K562 (cell line): ENCODE measurements at regions not wholly inside any gene's neighbourhood (a gene's known extent, or its start where the extent isn't known, plus 50 kb on each side); places are given as distances from the start of the nearest gene placed in this dataset.

ENCODE experiments used
- ATAC-seq: fragments of 200-7000 bp; cut with Tn5 transposase; 3 replicates; pipeline ENCODE4 v1.9.1; 2020; ENCODE audit warnings: moderate library complexity
- BruUV-seq: library from RNA; stranded (reverse); fragments of 400-500 nt; replicated peaks from 2 replicates; lab custom pipeline; 2021; lab: Mats Ljungman, UMichigan
- CTCF ChIA-PET: fragments of 300-600 bp; formaldehyde crosslinking; extraction: SDS; loops from one replicate; lab custom pipeline; 2021; ENCODE audit warnings: low intra/inter-chr PET ratio; lab: Yijun Ruan, JAX
- POLR2A ChIA-PET: fragments of 300-600, 350-650 bp; sonication (Branson Sonifier 250); formaldehyde crosslinking; extraction: SDS; loops from one replicate; lab custom pipeline; 2021; ENCODE audit warnings: antibody characterized with exemption, inconsistent platforms; lab: Yijun Ruan, JAX
- DNase-seq, 4 experiments: peaks; one replicate each; pipeline versions ENCODE4 v3.0.0 to v3.0.0-alpha.2; 2011 to 2018; ENCODE audit warnings: low spot score in 3 of 4, mixed read lengths in 3 of 4; ENCODE audit errors: extremely low read depth in 1 of 4
- FAIRE-seq: peaks from 2 replicates; lab custom pipeline; 2011; peaks lifted over from hg19 to GRCh38; lab: Jason Lieb, UNC
- H2AFZ ChIP-seq: 2 replicates; pipeline ENCODE4 v1.6.0; 2011; ENCODE audit warnings: low read depth, low read length, control low read depth, inconsistent platforms
- H3K27ac ChIP-seq: fragments of 200-600 bp; 3 replicates; pipeline ENCODE4 v1.8.0; 2011; ENCODE audit warnings: low read depth, mild to moderate bottlenecking, control low read depth, inconsistent platforms, low read length, moderate library complexity, mixed read lengths; ENCODE audit errors: extremely low read depth
- H3K27me3 ChIP-seq, 2 experiments: fragments of 300-600 bp in 1 of 2; 2 replicates in 1 of 2; 3 replicates in 1 of 2; pipeline versions ENCODE4 v1.6.0 to v1.8.0; 2011; ENCODE audit warnings: inconsistent platforms in 2 of 2, low read length in 2 of 2, mild to moderate bottlenecking in 1 of 2, mixed read lengths in 1 of 2, moderate library complexity in 1 of 2; ENCODE audit not compliant: control insufficient read depth in 2 of 2, insufficient read depth in 2 of 2
- H3K36me3 ChIP-seq: fragments of 300-600 bp; 3 replicates; pipeline ENCODE4 v1.8.0; 2011; ENCODE audit warnings: mild to moderate bottlenecking, low read length, inconsistent platforms; ENCODE audit not compliant: control insufficient read depth, insufficient read depth
- H3K4me1 ChIP-seq, 2 experiments: fragments of 200-600 bp in 1 of 2; replicated peaks in 1 of 2; 2 replicates in 1 of 2; 3 replicates in 1 of 2; pipeline versions ENCODE4 v1.5.1 to v1.8.0; 2011; ENCODE audit warnings: inconsistent platforms in 2 of 2, low read length in 2 of 2, mild to moderate bottlenecking in 1 of 2, mixed read lengths in 1 of 2, moderate library complexity in 1 of 2; ENCODE audit not compliant: control insufficient read depth in 2 of 2, insufficient read depth in 2 of 2
- H3K4me2 ChIP-seq: 2 replicates; pipeline ENCODE4 v1.6.1; 2011; ENCODE audit warnings: low read length, control low read depth, inconsistent platforms, mixed read lengths; ENCODE audit not compliant: insufficient read depth
- H3K4me3 ChIP-seq: fragments of 200-600 bp; sonication (generic), shearing (Covaris generic); 2 replicates; pipeline ENCODE4 v1.5.1; 2016; ENCODE audit warnings: control low read depth, inconsistent platforms
- H3K79me2 ChIP-seq: fragments of 200-600 bp; 3 replicates; pipeline ENCODE4 v1.8.0; 2011; ENCODE audit warnings: low read length, inconsistent platforms; ENCODE audit not compliant: control insufficient read depth, insufficient read depth
- H3K9ac ChIP-seq, 2 experiments: 2 replicates each; pipeline versions ENCODE4 v1.6.0 to v1.6.1; 2011; ENCODE audit warnings: low read depth in 2 of 2, low read length in 2 of 2, control low read depth in 1 of 2, inconsistent platforms in 1 of 2, mild to moderate bottlenecking in 1 of 2, mixed read lengths in 1 of 2; ENCODE audit not compliant: insufficient read depth in 1 of 2
- H3K9me1 ChIP-seq: one replicate; pipeline ENCODE4 v1.6.0; 2011; ENCODE audit warnings: inconsistent platforms, mild to moderate bottlenecking, low read length, moderate library complexity; ENCODE audit not compliant: control insufficient read depth, insufficient read depth
- H3K9me3 ChIP-seq: replicated peaks from 2 replicates; pipeline ENCODE4 v1.5.1; 2011; ENCODE audit warnings: low read depth, low read length, inconsistent platforms; ENCODE audit not compliant: control insufficient read depth, insufficient read depth
- H4K20me1 ChIP-seq: replicated peaks from 2 replicates; pipeline ENCODE4 v1.6.1; 2011; ENCODE audit warnings: low read length, inconsistent platforms, mixed read lengths; ENCODE audit not compliant: control insufficient read depth, insufficient read depth
- NCOR1 ChIP-seq: fragments of 450-650 bp; IDR thresholded peaks from 2 replicates; pipeline ENCODE4 v1.6.1; 2016; ENCODE audit warnings: mild to moderate bottlenecking, moderate library complexity
- PHB2 ChIP-seq: fragments of 450-650 bp; IDR thresholded peaks from 2 replicates; pipeline ENCODE4 v1.6.1; 2017; ENCODE audit warnings: low read depth
- POLR3G ChIP-seq: IDR thresholded peaks from 2 replicates; pipeline ENCODE4 v1.6.1; 2011; ENCODE audit not compliant: insufficient read length, insufficient replicate concordance; ENCODE audit errors: extremely low read depth
- PREB ChIP-seq: sonication (generic); formaldehyde crosslinking; IDR thresholded peaks from 2 replicates; pipeline ENCODE4 v1.8.1; 2023; ENCODE audit warnings: mild to moderate bottlenecking, missing genetic modification reagents
- RCOR1 ChIP-seq, 2 experiments: IDR thresholded peaks; 2 replicates each; pipeline ENCODE4 v1.6.1; 2012; ENCODE audit warnings: low read depth in 2 of 2, low read length in 2 of 2, borderline replicate concordance in 1 of 2, improper control_type of control experiment in 1 of 2
- RFX7 ChIP-seq: fragments of 250-450 bp; sonication (Bioruptor Pico); IDR thresholded peaks from 2 replicates; pipeline ENCODE4 v1.5.1; 2021; ENCODE audit warnings: mild to moderate bottlenecking
- SNRNP70 ChIP-seq: fragments of 200-400 bp; formaldehyde crosslinking; optimal IDR thresholded peaks from 2 replicates; pipeline ENCODE3; 2017; ENCODE audit warnings: low read depth, low read length
- ZC3H11A ChIP-seq: IDR thresholded peaks from 2 replicates; pipeline ENCODE4 v1.6.1; 2012; ENCODE audit warnings: low read depth, low read length, improper control_type of control experiment
- WGBS: fragments of 100-300 bp; shearing (Covaris generic); methylation state at CpG from one replicate; pipeline ENCODE4 v1.1.6; 2016; ENCODE audit warnings: low coverage, mixed read lengths; ENCODE audit not compliant: insufficient coverage; ENCODE audit errors: missing lambda C conversion rate; 5-methylcytosine and 5-hydroxymethylcytosine counted together
- in situ Hi-C: fragments of 300-500 bp; cut with MboI; formaldehyde crosslinking; loops from 4 replicates; pipeline ENCODE4 v1.15.0; 2018; ENCODE audit warnings: inconsistent platforms, mixed read lengths
- intact Hi-C: fragments of 100-400 bp; cut with micrococcal nuclease; formaldehyde crosslinking; loops from 2 replicates; pipeline ENCODE4 v1.14.2; 2022
- TF ChIP-seq, protein P1 (sequence below): fragments of 250-450 bp; sonication (Bioruptor Pico); IDR thresholded peaks from 2 replicates; pipeline ENCODE4 v1.4.0; 2020; ENCODE audit warnings: mild to moderate bottlenecking, moderate library complexity

DNA sequence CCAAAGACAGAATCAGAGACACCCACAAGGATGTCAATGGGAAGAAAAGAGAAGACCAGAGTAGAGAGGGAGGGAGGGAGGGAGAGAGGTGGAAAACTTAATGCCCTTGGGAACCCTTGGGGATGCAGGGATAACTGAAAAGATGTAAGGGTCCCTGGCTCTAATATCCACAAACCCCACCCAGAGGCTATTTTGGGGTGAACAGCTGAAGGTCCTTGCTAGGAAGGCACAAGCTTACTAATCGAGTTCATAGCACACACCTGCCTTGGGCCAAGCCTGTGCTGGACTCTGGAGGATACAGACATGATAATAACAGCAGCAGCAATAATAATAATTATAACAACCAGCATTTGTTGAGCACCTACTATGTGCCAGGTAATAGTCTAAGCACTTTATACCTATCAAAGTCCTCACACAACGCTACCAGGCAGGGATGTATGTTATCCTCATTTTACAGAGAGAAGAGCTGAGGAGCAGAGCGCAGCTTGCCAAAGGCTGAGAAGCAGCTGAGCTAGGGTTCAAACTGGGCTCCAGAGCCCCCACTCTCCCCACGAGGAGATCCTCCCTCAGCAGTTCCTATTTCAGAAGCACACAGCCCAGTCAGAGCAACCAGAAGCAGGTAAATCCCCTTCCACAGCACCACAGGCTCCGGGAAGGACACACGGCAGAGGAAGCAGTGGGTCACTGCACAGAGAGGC lies 174.2 kb downstream of the ANKRD60 start:
- ATAC-seq, result no peak
- CTCF ChIA-PET, result no interaction called here
- Histone ChIP-seq H3K9ac (no peak overlapping the region), H3K4me1 (no peaks in the 10 kb centered on the region), H4K20me1 (no peaks in the 10 kb centered on the region), H3K4me3 (no peak overlapping the region), H3K27me3 (peaks cover 0 to 12% of the 10 kb centered on the region in 2 experiments; a peak in 2 of 5 replicates), H3K27ac (no peak overlapping the region), H3K4me2 (no peak overlapping the region), H2AFZ (no peak overlapping the region), H3K79me2 (no peaks in the 10 kb centered on the region), H3K9me3 (no peaks in the 10 kb centered on the region), H3K36me3 (no peaks in the 10 kb centered on the region), H3K9me1 (no peaks in the 10 kb centered on the region)
- WGBS, result 0% methylated on average over 5 of the region's 6 CpGs
- no peak for DNase-seq
- POLR2A ChIA-PET, result interaction anchor here (0.5 kb wide), 1 partner anchor 124 kb away, joined by 4 read pairs; no protein-coding TSS in a partner anchor
- in situ Hi-C loops (no loop called here), intact Hi-C loops (no loop called here)
- FAIRE-seq, result no peak
- TF ChIP-seq POLR3G, result no peak
- TF ChIP-seq RFX7 (CRISPR knock-in tag), result no peak
- TF ChIP-seq RCOR1 (IDR thresholded peaks at IDR 0.05; ENCODE audit: borderline replicate concordance in 1 of 2, low read depth in 2 of 2, low read length in 2 of 2), result no peak
- TF ChIP-seq SNRNP70, result no peak
- TF ChIP-seq PHB2, result no peak
- TF ChIP-seq, protein P1, sequence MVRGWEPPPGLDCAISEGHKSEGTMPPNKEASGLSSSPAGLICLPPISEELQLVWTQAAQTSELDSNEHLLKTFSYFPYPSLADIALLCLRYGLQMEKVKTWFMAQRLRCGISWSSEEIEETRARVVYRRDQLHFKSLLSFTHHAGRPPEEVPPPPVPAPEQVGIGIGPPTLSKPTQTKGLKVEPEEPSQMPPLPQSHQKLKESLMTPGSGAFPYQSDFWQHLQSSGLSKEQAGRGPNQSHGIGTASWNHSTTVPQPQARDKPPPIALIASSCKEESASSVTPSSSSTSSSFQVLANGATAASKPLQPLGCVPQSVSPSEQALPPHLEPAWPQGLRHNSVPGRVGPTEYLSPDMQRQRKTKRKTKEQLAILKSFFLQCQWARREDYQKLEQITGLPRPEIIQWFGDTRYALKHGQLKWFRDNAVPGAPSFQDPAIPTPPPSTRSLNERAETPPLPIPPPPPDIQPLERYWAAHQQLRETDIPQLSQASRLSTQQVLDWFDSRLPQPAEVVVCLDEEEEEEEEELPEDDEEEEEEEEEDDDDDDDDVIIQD (CRISPR knock-in tag), result no peak
- TF ChIP-seq NCOR1, result no peak
- no peak for TF ChIP-seq ZC3H11A
- TF ChIP-seq PREB (CRISPR knock-in tag), result no peak
- no TSS peak for BruUV-seq
